Renal pelvis (tissue), 1 donor: ENCODE measurements at regions not wholly inside any gene's neighbourhood (a gene's known extent, or its start where the extent isn't known, plus 50 kb on each side); places are given as distances from the start of the nearest gene placed in this dataset.
A peak's percentile ranks its signal among the peaks of the same experiment; 100 is the strongest.

Experiments
- DNase-seq: peaks from one replicate; pipeline ENCODE4 v3.0.0-alpha.2; 2013

- DNase-seq = no peak
These were observed 394.8 kb downstream of the QKI start for GRCh38 chr6:163809364-163809763.

GRCh38 chr6:163808871-163809270, 394.4 kb downstream of the QKI start:
- no peak for DNase-seq

- DNase-seq = no peak
These were observed 393.7 kb downstream of the QKI start for GRCh38 chr6:163808231-163808630.

- no peak for DNase-seq
These were observed 392.4 kb downstream of the QKI start for GRCh38 chr6:163806755-163807499.

- DNase-seq = no peak
These were observed 390.5 kb downstream of the QKI start for GRCh38 chr6:163804991-163805390.

GRCh38 chr6:163802267-163802666, 387.7 kb downstream of the QKI start:
- DNase-seq = no peak

GRCh38 chr6:163797296-163797845, 382.9 kb downstream of the QKI start:
- no peak for DNase-seq

- no peak for DNase-seq
These were observed 378.8 kb downstream of the QKI start for GRCh38 chr6:163793011-163793983.

- peak; percentile 56 for DNase-seq
These were observed 375.8 kb downstream of the QKI start for GRCh38 chr6:163790266-163790840.

GRCh38 chr6:163789199-163789810, 374.8 kb downstream of the QKI start:
- DNase-seq = no peak

- no peak for DNase-seq
These were observed 372.6 kb downstream of the QKI start for GRCh38 chr6:163786995-163787671.

- no peak for DNase-seq
These were observed 368.0 kb downstream of the QKI start for GRCh38 chr6:163782436-163783003.

GRCh38 chr6:163780994-163781393, 366.5 kb downstream of the QKI start:
- DNase-seq = peak; percentile 48

GRCh38 chr6:163779727-163780284, 365.3 kb downstream of the QKI start:
- no peak for DNase-seq

GRCh38 chr6:163777716-163778115, 363.2 kb downstream of the QKI start:
- no peak for DNase-seq

GRCh38 chr6:163776906-163777686, 362.6 kb downstream of the QKI start:
- no peak for DNase-seq

GRCh38 chr6:163776196-163776905, 361.8 kb downstream of the QKI start:
- no peak for DNase-seq

GRCh38 chr6:163775313-163775712, 360.8 kb downstream of the QKI start:
- DNase-seq = no peak

- no peak for DNase-seq
These were observed 360.0 kb downstream of the QKI start for GRCh38 chr6:163774485-163774884.
